ENCODE measurements at regions not wholly inside any gene's neighbourhood (a gene's known extent, or its start where the extent isn't known, plus 50 kb on each side); places are given as distances from the start of the nearest gene placed in this dataset.

DNA sequence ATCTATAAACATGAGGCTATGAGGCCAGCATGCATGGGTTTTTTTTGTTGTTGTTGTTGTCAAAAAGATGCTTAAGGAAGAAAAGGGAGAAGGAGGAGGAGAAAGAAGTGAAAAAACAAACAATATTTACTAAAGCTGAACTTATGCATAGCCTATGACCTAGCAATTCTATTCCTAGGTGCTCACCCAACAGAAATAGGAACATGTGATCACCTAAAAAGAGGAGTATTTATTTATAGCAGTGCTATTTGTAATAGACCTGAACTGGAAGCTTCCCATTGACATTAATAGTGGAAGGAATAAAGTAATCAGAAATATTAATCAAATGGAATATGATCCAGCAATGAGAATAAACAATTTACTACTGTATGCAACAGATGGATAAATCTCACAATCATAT, 156.5 kb upstream of the OLIG3 start:
- ATAC-seq, result no peak
- TF ChIP-seq, protein P1, sequence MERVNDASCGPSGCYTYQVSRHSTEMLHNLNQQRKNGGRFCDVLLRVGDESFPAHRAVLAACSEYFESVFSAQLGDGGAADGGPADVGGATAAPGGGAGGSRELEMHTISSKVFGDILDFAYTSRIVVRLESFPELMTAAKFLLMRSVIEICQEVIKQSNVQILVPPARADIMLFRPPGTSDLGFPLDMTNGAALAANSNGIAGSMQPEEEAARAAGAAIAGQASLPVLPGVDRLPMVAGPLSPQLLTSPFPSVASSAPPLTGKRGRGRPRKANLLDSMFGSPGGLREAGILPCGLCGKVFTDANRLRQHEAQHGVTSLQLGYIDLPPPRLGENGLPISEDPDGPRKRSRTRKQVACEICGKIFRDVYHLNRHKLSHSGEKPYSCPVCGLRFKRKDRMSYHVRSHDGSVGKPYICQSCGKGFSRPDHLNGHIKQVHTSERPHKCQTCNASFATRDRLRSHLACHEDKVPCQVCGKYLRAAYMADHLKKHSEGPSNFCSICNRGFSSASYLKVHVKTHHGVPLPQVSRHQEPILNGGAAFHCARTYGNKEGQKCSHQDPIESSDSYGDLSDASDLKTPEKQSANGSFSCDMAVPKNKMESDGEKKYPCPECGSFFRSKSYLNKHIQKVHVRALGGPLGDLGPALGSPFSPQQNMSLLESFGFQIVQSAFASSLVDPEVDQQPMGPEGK (CRISPR knock-in tag; IDR thresholded peaks at IDR 0.05; ENCODE audit: borderline replicate concordance), result no peak
- TF ChIP-seq SNAI2 (CRISPR knock-in tag; IDR thresholded peaks at IDR 0.05) (no peak), ESRRG (CRISPR knock-in tag; IDR thresholded peaks at IDR 0.05) (no peak), ZNF565 (CRISPR knock-in tag; conservative IDR thresholded peaks at IDR 0.05; ENCODE audit: low read depth) (no peak), PPARA (CRISPR knock-in tag; IDR thresholded peaks at IDR 0.05; ENCODE audit: borderline replicate concordance) (no peak), ZFP30 (CRISPR knock-in tag; IDR thresholded peaks at IDR 0.05) (no peak), GLIS3 (CRISPR knock-in tag; IDR thresholded peaks at IDR 0.05) (no peak), ISL1 (CRISPR knock-in tag; IDR thresholded peaks at IDR 0.05) (no peak), RARB (CRISPR knock-in tag; IDR thresholded peaks at IDR 0.05) (no peak)
- TF ChIP-seq, protein P2, sequence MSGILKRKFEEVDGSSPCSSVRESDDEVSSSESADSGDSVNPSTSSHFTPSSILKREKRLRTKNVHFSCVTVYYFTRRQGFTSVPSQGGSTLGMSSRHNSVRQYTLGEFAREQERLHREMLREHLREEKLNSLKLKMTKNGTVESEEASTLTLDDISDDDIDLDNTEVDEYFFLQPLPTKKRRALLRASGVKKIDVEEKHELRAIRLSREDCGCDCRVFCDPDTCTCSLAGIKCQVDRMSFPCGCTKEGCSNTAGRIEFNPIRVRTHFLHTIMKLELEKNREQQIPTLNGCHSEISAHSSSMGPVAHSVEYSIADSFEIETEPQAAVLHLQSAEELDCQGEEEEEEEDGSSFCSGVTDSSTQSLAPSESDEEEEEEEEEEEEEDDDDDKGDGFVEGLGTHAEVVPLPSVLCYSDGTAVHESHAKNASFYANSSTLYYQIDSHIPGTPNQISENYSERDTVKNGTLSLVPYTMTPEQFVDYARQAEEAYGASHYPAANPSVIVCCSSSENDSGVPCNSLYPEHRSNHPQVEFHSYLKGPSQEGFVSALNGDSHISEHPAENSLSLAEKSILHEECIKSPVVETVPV (CRISPR knock-in tag; IDR thresholded peaks at IDR 0.05), result no peak

DNA sequence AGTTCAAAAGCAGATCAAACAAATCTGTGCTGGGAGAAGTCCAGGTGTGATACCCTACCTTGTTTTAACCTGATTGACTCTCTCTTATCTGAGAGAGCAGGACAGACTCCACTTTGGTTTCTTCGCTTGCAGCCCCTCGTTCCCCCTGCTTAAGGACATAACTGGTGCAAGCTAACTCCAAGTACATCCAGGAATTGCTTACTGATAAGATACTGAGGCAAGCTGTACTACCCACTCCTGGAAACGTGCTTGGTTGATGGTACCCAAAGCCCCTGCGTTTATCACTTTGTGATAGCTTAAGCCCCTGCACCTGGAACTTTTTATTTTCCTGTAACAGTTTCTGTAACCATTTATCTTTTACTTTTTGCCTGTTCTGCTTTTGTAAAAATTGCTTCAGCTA, 157.0 kb upstream of the OLIG3 start:
- no peak for ATAC-seq
- TF ChIP-seq, protein P3, sequence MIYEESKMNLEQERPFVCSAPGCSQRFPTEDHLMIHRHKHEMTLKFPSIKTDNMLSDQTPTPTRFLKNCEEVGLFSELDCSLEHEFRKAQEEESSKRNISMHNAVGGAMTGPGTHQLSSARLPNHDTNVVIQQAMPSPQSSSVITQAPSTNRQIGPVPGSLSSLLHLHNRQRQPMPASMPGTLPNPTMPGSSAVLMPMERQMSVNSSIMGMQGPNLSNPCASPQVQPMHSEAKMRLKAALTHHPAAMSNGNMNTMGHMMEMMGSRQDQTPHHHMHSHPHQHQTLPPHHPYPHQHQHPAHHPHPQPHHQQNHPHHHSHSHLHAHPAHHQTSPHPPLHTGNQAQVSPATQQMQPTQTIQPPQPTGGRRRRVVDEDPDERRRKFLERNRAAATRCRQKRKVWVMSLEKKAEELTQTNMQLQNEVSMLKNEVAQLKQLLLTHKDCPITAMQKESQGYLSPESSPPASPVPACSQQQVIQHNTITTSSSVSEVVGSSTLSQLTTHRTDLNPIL (CRISPR knock-in tag; IDR thresholded peaks at IDR 0.05; ENCODE audit: low read depth), result no peak
- TF ChIP-seq ESRRG (CRISPR knock-in tag; IDR thresholded peaks at IDR 0.05), result no peak
- TF ChIP-seq OSR1 (CRISPR knock-in tag; IDR thresholded peaks at IDR 0.05), result no peak
- TF ChIP-seq, protein P4, sequence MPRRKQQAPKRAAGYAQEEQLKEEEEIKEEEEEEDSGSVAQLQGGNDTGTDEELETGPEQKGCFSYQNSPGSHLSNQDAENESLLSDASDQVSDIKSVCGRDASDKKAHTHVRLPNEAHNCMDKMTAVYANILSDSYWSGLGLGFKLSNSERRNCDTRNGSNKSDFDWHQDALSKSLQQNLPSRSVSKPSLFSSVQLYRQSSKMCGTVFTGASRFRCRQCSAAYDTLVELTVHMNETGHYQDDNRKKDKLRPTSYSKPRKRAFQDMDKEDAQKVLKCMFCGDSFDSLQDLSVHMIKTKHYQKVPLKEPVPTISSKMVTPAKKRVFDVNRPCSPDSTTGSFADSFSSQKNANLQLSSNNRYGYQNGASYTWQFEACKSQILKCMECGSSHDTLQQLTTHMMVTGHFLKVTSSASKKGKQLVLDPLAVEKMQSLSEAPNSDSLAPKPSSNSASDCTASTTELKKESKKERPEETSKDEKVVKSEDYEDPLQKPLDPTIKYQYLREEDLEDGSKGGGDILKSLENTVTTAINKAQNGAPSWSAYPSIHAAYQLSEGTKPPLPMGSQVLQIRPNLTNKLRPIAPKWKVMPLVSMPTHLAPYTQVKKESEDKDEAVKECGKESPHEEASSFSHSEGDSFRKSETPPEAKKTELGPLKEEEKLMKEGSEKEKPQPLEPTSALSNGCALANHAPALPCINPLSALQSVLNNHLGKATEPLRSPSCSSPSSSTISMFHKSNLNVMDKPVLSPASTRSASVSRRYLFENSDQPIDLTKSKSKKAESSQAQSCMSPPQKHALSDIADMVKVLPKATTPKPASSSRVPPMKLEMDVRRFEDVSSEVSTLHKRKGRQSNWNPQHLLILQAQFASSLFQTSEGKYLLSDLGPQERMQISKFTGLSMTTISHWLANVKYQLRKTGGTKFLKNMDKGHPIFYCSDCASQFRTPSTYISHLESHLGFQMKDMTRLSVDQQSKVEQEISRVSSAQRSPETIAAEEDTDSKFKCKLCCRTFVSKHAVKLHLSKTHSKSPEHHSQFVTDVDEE (CRISPR knock-in tag; IDR thresholded peaks at IDR 0.05), result no peak
- no peak for TF ChIP-seq PPARA (CRISPR knock-in tag; IDR thresholded peaks at IDR 0.05; ENCODE audit: borderline replicate concordance)
- no peak for TF ChIP-seq CSDC2 (CRISPR knock-in tag; IDR thresholded peaks at IDR 0.05)
- no peak for TF ChIP-seq ZNF70 (CRISPR knock-in tag; IDR thresholded peaks at IDR 0.05)
- TF ChIP-seq ISL1 (CRISPR knock-in tag; IDR thresholded peaks at IDR 0.05), result no peak
- TF ChIP-seq, protein P2 (CRISPR knock-in tag; IDR thresholded peaks at IDR 0.05), result no peak
- TF ChIP-seq ZNF565 (CRISPR knock-in tag; conservative IDR thresholded peaks at IDR 0.05; ENCODE audit: low read depth), result no peak
- no peak for TF ChIP-seq BACH2 (CRISPR knock-in tag; IDR thresholded peaks at IDR 0.05; ENCODE audit: borderline replicate concordance)
- TF ChIP-seq TOX (CRISPR knock-in tag; IDR thresholded peaks at IDR 0.05; ENCODE audit: borderline replicate concordance), result no peak
- TF ChIP-seq ZFP3 (CRISPR knock-in tag; IDR thresholded peaks at IDR 0.05), result no peak
- TF ChIP-seq, protein P1 (CRISPR knock-in tag; IDR thresholded peaks at IDR 0.05; ENCODE audit: borderline replicate concordance), result no peak
- TF ChIP-seq SNAI2 (CRISPR knock-in tag; IDR thresholded peaks at IDR 0.05), result no peak
- no peak for TF ChIP-seq ZFP30 (CRISPR knock-in tag; IDR thresholded peaks at IDR 0.05)
- TF ChIP-seq ZNF8 (CRISPR knock-in tag; IDR thresholded peaks at IDR 0.05), result no peak
- no peak for TF ChIP-seq ARNTL (CRISPR knock-in tag; IDR thresholded peaks at IDR 0.05; ENCODE audit: borderline replicate concordance, low read depth)
- no peak for TF ChIP-seq GLIS3 (CRISPR knock-in tag; IDR thresholded peaks at IDR 0.05)
